Fibroblast of lung (primary cell): ENCODE measurements at regions not wholly inside any gene's neighbourhood (a gene's known extent, or its start where the extent isn't known, plus 50 kb on each side); places are given as distances from the start of the nearest gene placed in this dataset.

Experiments used
- DNase-seq, 2 donors: peaks; one replicate each; pipeline versions ENCODE4 v3.0.0 to v3.0.0-alpha.2; 2010; ENCODE audit warnings: low read depth in 2 of 2
- H2AFZ ChIP-seq: 2 replicates; pipeline ENCODE4 v1.5.1; 2012; ENCODE audit warnings: low read length, control low read depth, inconsistent platforms
- H3K27ac ChIP-seq: 2 replicates; pipeline ENCODE4 v1.5.1; 2011; ENCODE audit warnings: low read length, control low read depth; ENCODE audit not compliant: insufficient read depth
- H3K27me3 ChIP-seq: 2 replicates; pipeline ENCODE4 v1.5.1; 2011; ENCODE audit warnings: mild to moderate bottlenecking, low read length; ENCODE audit not compliant: control insufficient read depth, insufficient read depth
- H3K36me3 ChIP-seq: 2 replicates; pipeline ENCODE4 v1.5.1; 2011; ENCODE audit warnings: low read length; ENCODE audit not compliant: control insufficient read depth, insufficient read depth
- H3K4me1 ChIP-seq: 2 replicates; pipeline ENCODE4 v1.5.1; 2011; ENCODE audit warnings: low read length; ENCODE audit not compliant: control insufficient read depth, insufficient read depth; ENCODE audit errors: extremely low read depth
- H3K4me2 ChIP-seq: 2 replicates; pipeline ENCODE4 v1.5.1; 2011; ENCODE audit warnings: low read length, control low read depth; ENCODE audit not compliant: insufficient read depth; ENCODE audit errors: extremely low read depth
- H3K4me3 ChIP-seq, 4 experiments: fragments of 200-600 bp in 1 of 4; sonication (generic) in 1 of 4; replicated peaks in 1 of 4; 2 replicates each; pipeline ENCODE4 v1.5.1; 2011 to 2016; ENCODE audit warnings: low read length in 4 of 4, low read depth in 3 of 4, mild to moderate bottlenecking in 3 of 4, control low read depth in 2 of 4, inconsistent platforms in 1 of 4, mixed read lengths in 1 of 4; ENCODE audit not compliant: insufficient read depth in 1 of 4; ENCODE audit errors: control extremely low read depth in 1 of 4
- H3K79me2 ChIP-seq: 2 replicates; pipeline ENCODE4 v1.5.1; 2012; ENCODE audit warnings: mild to moderate bottlenecking, low read length, inconsistent platforms; ENCODE audit not compliant: control insufficient read depth, insufficient read depth
- H3K9ac ChIP-seq: 2 replicates; pipeline ENCODE4 v1.5.1; 2011; ENCODE audit warnings: mild to moderate bottlenecking, low read length, control low read depth; ENCODE audit not compliant: insufficient read depth
- H3K9me3 ChIP-seq: 2 replicates; pipeline ENCODE4 v1.5.1; 2012; ENCODE audit warnings: low read depth, low read length; ENCODE audit not compliant: control insufficient read depth, insufficient read depth
- H4K20me1 ChIP-seq: 2 replicates; pipeline ENCODE4 v1.5.1; 2011; ENCODE audit warnings: low read length; ENCODE audit not compliant: control insufficient read depth, insufficient read depth; ENCODE audit errors: extremely low read depth
- EZH2 ChIP-seq: IDR thresholded peaks from 2 replicates; pipeline ENCODE4 v1.5.1; 2012; ENCODE audit warnings: low read length, control low read depth, mild to moderate bottlenecking; ENCODE audit errors: missing control alignments
- TF ChIP-seq, protein P1 (sequence below), 2 donors: IDR thresholded peaks in 1 of 2; conservative IDR thresholded peaks in 1 of 2; 1 replicate in 1 of 2; 2 replicates in 1 of 2; pipeline ENCODE4 v1.5.1; 2011 to 2012; ENCODE audit warnings: low read length in 2 of 2, control low read depth in 1 of 2, inconsistent platforms in 1 of 2, low read depth in 1 of 2, mild to moderate bottlenecking in 1 of 2

DNA sequence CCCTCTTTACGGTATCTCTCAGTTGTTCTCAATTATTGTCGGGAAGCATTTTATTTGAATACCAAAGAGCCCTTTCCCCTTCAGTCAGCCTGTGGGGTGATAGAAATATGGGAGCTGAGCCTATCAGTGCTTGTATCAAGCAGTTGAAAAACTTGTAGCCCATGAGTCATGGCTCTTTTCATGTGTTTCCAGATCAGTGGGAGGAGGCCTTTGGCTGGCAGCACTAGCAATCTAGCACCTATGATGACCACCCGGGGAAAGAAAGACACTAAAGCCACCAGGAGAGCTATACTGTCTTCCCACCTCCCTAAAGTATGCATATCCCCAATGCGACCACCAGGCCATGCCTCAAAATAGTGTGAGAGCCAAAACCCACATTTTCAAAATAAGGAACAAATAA is 696.9 kb upstream of the C9orf72 start:
- DNase-seq, result no peak
- H3K4me3 ChIP-seq, result no peak overlapping the region

DNA sequence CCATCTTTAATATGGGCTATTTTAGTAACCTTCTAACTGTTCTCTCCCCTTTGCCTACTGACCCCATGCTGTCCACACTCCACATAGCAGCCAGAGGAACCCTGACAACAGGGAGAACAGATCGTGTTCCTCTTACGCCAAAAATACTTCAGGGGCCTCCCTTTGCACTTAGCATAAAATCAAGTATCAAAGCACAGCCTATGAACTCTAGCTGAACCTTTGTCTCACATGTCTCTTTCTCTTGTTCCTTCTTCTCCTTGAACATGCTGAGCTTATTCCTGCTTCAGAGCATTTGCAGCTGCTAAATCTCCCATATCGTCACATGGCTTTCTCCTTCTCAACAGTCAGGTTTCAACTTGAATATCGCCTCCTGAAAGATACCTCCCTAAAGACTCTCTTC is 698.8 kb upstream of the C9orf72 start:
- no peaks in the 10 kb centered on the region for H3K4me1 ChIP-seq
- no peak overlapping the region for H3K4me2 ChIP-seq
- no peak overlapping the region for H2AFZ ChIP-seq
- no peak overlapping the region for H3K9ac ChIP-seq
- H4K20me1 ChIP-seq, result no peaks in the 10 kb centered on the region
- H3K36me3 ChIP-seq, result no peaks in the 10 kb centered on the region
- H3K4me3 ChIP-seq, result no peak overlapping the region
- H3K27me3 ChIP-seq, result no peaks in the 10 kb centered on the region
- TF ChIP-seq, protein P1, sequence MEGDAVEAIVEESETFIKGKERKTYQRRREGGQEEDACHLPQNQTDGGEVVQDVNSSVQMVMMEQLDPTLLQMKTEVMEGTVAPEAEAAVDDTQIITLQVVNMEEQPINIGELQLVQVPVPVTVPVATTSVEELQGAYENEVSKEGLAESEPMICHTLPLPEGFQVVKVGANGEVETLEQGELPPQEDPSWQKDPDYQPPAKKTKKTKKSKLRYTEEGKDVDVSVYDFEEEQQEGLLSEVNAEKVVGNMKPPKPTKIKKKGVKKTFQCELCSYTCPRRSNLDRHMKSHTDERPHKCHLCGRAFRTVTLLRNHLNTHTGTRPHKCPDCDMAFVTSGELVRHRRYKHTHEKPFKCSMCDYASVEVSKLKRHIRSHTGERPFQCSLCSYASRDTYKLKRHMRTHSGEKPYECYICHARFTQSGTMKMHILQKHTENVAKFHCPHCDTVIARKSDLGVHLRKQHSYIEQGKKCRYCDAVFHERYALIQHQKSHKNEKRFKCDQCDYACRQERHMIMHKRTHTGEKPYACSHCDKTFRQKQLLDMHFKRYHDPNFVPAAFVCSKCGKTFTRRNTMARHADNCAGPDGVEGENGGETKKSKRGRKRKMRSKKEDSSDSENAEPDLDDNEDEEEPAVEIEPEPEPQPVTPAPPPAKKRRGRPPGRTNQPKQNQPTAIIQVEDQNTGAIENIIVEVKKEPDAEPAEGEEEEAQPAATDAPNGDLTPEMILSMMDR (conservative IDR thresholded peaks at IDR 0.05 in 1 of 2, IDR thresholded peaks at IDR 0.05 in 1 of 2; ENCODE audit: low read depth in 1 of 2, low read length in 2 of 2), result no peak
- no peak for TF ChIP-seq EZH2
- no peaks in the 10 kb centered on the region for H3K79me2 ChIP-seq
- no peak overlapping the region for H3K27ac ChIP-seq
- no peaks in the 10 kb centered on the region for H3K9me3 ChIP-seq
- DNase-seq, result no peak

More for the DNA sequence above, 696.9 kb upstream of the C9orf72 start:
- H3K4me2 ChIP-seq, result no peak overlapping the region
- no peaks in the 10 kb centered on the region for H3K36me3 ChIP-seq
- TF ChIP-seq EZH2, result no peak
- TF ChIP-seq, protein P1 (conservative IDR thresholded peaks at IDR 0.05 in 1 of 2, IDR thresholded peaks at IDR 0.05 in 1 of 2; ENCODE audit: low read depth in 1 of 2, low read length in 2 of 2), result no peak
- H3K4me1 ChIP-seq, result no peaks in the 10 kb centered on the region
- H3K27me3 ChIP-seq, result no peaks in the 10 kb centered on the region
- H2AFZ ChIP-seq, result no peak overlapping the region
- no peak overlapping the region for H3K9ac ChIP-seq
- H4K20me1 ChIP-seq, result no peaks in the 10 kb centered on the region
- no peak overlapping the region for H3K27ac ChIP-seq
- H3K9me3 ChIP-seq, result no peaks in the 10 kb centered on the region
- no peaks in the 10 kb centered on the region for H3K79me2 ChIP-seq

DNA sequence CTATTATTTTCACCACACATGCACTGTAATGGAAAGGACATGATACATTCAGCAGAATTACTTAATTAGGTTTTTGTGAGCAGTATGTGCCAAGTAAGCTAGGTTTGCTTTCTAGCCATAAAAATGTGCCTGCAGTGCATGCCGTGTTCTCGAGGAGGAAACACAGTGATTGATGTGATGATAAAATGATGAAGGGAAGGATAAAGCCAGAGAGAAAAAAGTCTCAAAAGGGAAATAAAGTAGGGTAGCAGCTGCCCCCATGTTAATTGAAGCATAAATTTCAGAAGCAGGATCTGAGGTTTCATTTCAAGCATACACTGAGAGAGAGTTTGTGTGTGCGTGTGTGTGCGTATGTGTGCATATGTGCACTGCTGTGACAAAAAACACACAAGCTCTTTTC is 714.2 kb upstream of the C9orf72 start:
- Histone ChIP-seq H3K27me3 (no peaks in the 10 kb centered on the region), H3K4me1 (no peaks in the 10 kb centered on the region), H3K4me2 (no peak overlapping the region), H3K9ac (no peak overlapping the region), H2AFZ (no peak overlapping the region), H3K4me3 (no peak overlapping the region), H3K36me3 (no peaks in the 10 kb centered on the region), H3K9me3 (no peaks in the 10 kb centered on the region), H3K27ac (no peak overlapping the region), H4K20me1 (no peaks in the 10 kb centered on the region), H3K79me2 (no peaks in the 10 kb centered on the region)
- no peak for DNase-seq
- TF ChIP-seq, protein P1 (conservative IDR thresholded peaks at IDR 0.05 in 1 of 2, IDR thresholded peaks at IDR 0.05 in 1 of 2; ENCODE audit: low read depth in 1 of 2, low read length in 2 of 2), result no peak
- no peak for TF ChIP-seq EZH2
